Large intestine (tissue), 3 donors: ENCODE measurements at regions not wholly inside any gene's neighbourhood (a gene's known extent, or its start where the extent isn't known, plus 50 kb on each side); places are given as distances from the start of the nearest gene placed in this dataset.

Experiments used
- DNase-seq, 2 donors: peaks; one replicate each; pipeline versions ENCODE4 v3.0.0 to v3.0.0-alpha.2; 2013
- H3K27ac ChIP-seq: one replicate; pipeline ENCODE4 v1.5.1; 2013; ENCODE audit warnings: low read length
- H3K27me3 ChIP-seq: 2 replicates; pipeline ENCODE4 v1.6.1; 2013; ENCODE audit warnings: low read length; ENCODE audit not compliant: control insufficient read depth, insufficient read depth
- H3K36me3 ChIP-seq: 2 replicates; pipeline ENCODE4 v1.6.1; 2013; ENCODE audit warnings: low read length; ENCODE audit not compliant: control insufficient read depth, insufficient read depth
- H3K4me1 ChIP-seq: one replicate; pipeline ENCODE4 v1.6.1; 2013; ENCODE audit warnings: low read length; ENCODE audit not compliant: control insufficient read depth, insufficient read depth
- H3K4me3 ChIP-seq: one replicate; pipeline ENCODE4 v1.5.1; 2013; ENCODE audit warnings: low read length
- H3K9me3 ChIP-seq: one replicate; pipeline ENCODE4 v1.6.1; 2013; ENCODE audit warnings: mild to moderate bottlenecking, low read depth, low read length, moderate library complexity; ENCODE audit not compliant: control insufficient read depth
- WGBS: methylation state at CpG from one replicate; pipeline ENCODE4 v1.1.5; 2013; ENCODE audit warnings: low lambda C conversion rate; ENCODE audit not compliant: insufficient coverage; 5-methylcytosine and 5-hydroxymethylcytosine counted together

- no peak overlapping the region for H3K27ac ChIP-seq
- H3K36me3 ChIP-seq: no peaks in the 10 kb centered on the region
- no peak overlapping the region for H3K4me3 ChIP-seq
- no peaks in the 10 kb centered on the region for H3K27me3 ChIP-seq
- no peaks in the 10 kb centered on the region for H3K4me1 ChIP-seq
- 67% methylated on average over 3 of the region's 5 CpGs for WGBS
- no peaks in the 10 kb centered on the region for H3K9me3 ChIP-seq
- DNase-seq: peak in 1 of 2 donors; percentile 3
Observed at GRCh38 chr14:37650356-37651037, 55.1 kb downstream of the TTC6 start.

GRCh38 chr14:37652042-37652441 lies 56.6 kb downstream of the TTC6 start:
- H3K4me3 ChIP-seq: no peak overlapping the region
- WGBS: 100% methylated on average over 2 of the region's 4 CpGs
- DNase-seq: no peak

GRCh38 chr14:37655418-37655817 lies 60.0 kb downstream of the TTC6 start:
- H3K36me3 ChIP-seq: no peaks in the 10 kb centered on the region
- H3K9me3 ChIP-seq: no peaks in the 10 kb centered on the region
- WGBS: no CpG with 5 or more reads among the region's 1 CpG
- no peak for DNase-seq
- no peaks in the 10 kb centered on the region for H3K27me3 ChIP-seq
- H3K27ac ChIP-seq: no peak overlapping the region
- H3K4me1 ChIP-seq: no peaks in the 10 kb centered on the region
- H3K4me3 ChIP-seq: no peak overlapping the region

More at GRCh38 chr14:37652042-37652441, 56.6 kb downstream of the TTC6 start:
- Histone ChIP-seq H3K27me3 (no peaks in the 10 kb centered on the region), H3K36me3 (no peaks in the 10 kb centered on the region), H3K27ac (no peak overlapping the region), H3K4me1 (no peaks in the 10 kb centered on the region), H3K9me3 (no peaks in the 10 kb centered on the region)

- H3K27ac ChIP-seq: no peak overlapping the region
- no peaks in the 10 kb centered on the region for H3K9me3 ChIP-seq
- no peak for DNase-seq
- H3K4me1 ChIP-seq: no peaks in the 10 kb centered on the region
- H3K27me3 ChIP-seq: no peaks in the 10 kb centered on the region
- no peaks in the 10 kb centered on the region for H3K36me3 ChIP-seq
- H3K4me3 ChIP-seq: no peak overlapping the region
Observed at GRCh38 chr14:37658156-37658555, 62.7 kb downstream of the TTC6 start.

GRCh38 chr14:37663498-37663897 lies 68.1 kb downstream of the TTC6 start:
- H3K4me3 ChIP-seq: no peak overlapping the region
- no peaks in the 10 kb centered on the region for H3K9me3 ChIP-seq
- H3K36me3 ChIP-seq: no peaks in the 10 kb centered on the region
- DNase-seq: no peak
- no peaks in the 10 kb centered on the region for H3K4me1 ChIP-seq
- no peak overlapping the region for H3K27ac ChIP-seq
- H3K27me3 ChIP-seq: no peaks in the 10 kb centered on the region

GRCh38 chr14:37665479-37665878 lies 70.0 kb downstream of the TTC6 start:
- Histone ChIP-seq H3K4me3 (no peak overlapping the region), H3K27ac (no peak overlapping the region), H3K9me3 (no peaks in the 10 kb centered on the region), H3K4me1 (no peaks in the 10 kb centered on the region), H3K36me3 (no peaks in the 10 kb centered on the region), H3K27me3 (no peaks in the 10 kb centered on the region)
- no peak for DNase-seq
- no CpG with 5 or more reads among the region's 4 CpGs for WGBS

GRCh38 chr14:37665951-37666350 lies 70.5 kb downstream of the TTC6 start:
- H3K4me3 ChIP-seq: no peak overlapping the region
- no peaks in the 10 kb centered on the region for H3K4me1 ChIP-seq
- no peaks in the 10 kb centered on the region for H3K36me3 ChIP-seq
- no peaks in the 10 kb centered on the region for H3K9me3 ChIP-seq
- WGBS: no CpG with 5 or more reads among the region's 1 CpG
- no peak for DNase-seq
- no peaks in the 10 kb centered on the region for H3K27me3 ChIP-seq
- no peak overlapping the region for H3K27ac ChIP-seq

GRCh38 chr14:37668646-37669045 lies 73.2 kb downstream of the TTC6 start:
- Histone ChIP-seq H3K9me3 (no peaks in the 10 kb centered on the region), H3K27me3 (no peaks in the 10 kb centered on the region), H3K27ac (no peak overlapping the region), H3K4me1 (no peaks in the 10 kb centered on the region), H3K4me3 (no peak overlapping the region), H3K36me3 (no peaks in the 10 kb centered on the region)
- WGBS: no CpG with 5 or more reads among the region's 1 CpG
- no peak for DNase-seq

GRCh38 chr14:37669242-37669641 lies 73.8 kb downstream of the TTC6 start:
- 73% methylated on average over 2 of the region's 3 CpGs for WGBS
- no peak overlapping the region for H3K4me3 ChIP-seq

GRCh38 chr14:37673439-37673838 lies 78.0 kb downstream of the TTC6 start:
- Histone ChIP-seq H3K4me3 (no peak overlapping the region), H3K9me3 (no peaks in the 10 kb centered on the region), H3K27ac (no peak overlapping the region), H3K36me3 (no peaks in the 10 kb centered on the region), H3K27me3 (no peaks in the 10 kb centered on the region), H3K4me1 (no peaks in the 10 kb centered on the region)
- no peak for DNase-seq
- no CpG with 5 or more reads among the region's 1 CpG for WGBS

More at GRCh38 chr14:37669242-37669641, 73.8 kb downstream of the TTC6 start:
- no peaks in the 10 kb centered on the region for H3K9me3 ChIP-seq
- H3K4me1 ChIP-seq: no peaks in the 10 kb centered on the region
- no peak for DNase-seq
- H3K27ac ChIP-seq: no peak overlapping the region
- H3K27me3 ChIP-seq: no peaks in the 10 kb centered on the region
- H3K36me3 ChIP-seq: no peaks in the 10 kb centered on the region

GRCh38 chr14:37678916-37679315 lies 83.5 kb downstream of the TTC6 start:
- Histone ChIP-seq H3K27ac (no peak overlapping the region), H3K27me3 (no peaks in the 10 kb centered on the region), H3K36me3 (no peaks in the 10 kb centered on the region), H3K9me3 (no peaks in the 10 kb centered on the region), H3K4me1 (no peaks in the 10 kb centered on the region), H3K4me3 (no peak overlapping the region)
- DNase-seq: no peak
- WGBS: no CpG with 5 or more reads among the region's 3 CpGs
